Astrocyte (in vitro differentiated cells and primary cell): ENCODE measurements at regions not wholly inside any gene's neighbourhood (a gene's known extent, or its start where the extent isn't known, plus 50 kb on each side); places are given as distances from the start of the nearest gene placed in this dataset.

Experiments
- DNase-seq: peaks from one replicate; pipeline ENCODE4 v3.0.0-alpha.2; 2010; ENCODE audit warnings: low read depth
- FAIRE-seq: peaks from 2 replicates; lab custom pipeline; 2011; peaks lifted over from hg19 to GRCh38; lab: Jason Lieb, UNC
- H2AFZ ChIP-seq: 2 replicates; pipeline ENCODE4 v1.6.0; 2012; ENCODE audit warnings: low read depth, low read length, inconsistent platforms
- H3K27ac ChIP-seq: 2 replicates; pipeline ENCODE4 v1.5.1; 2011; ENCODE audit warnings: low read depth, low read length, inconsistent platforms
- H3K27me3 ChIP-seq: 2 replicates; pipeline ENCODE4 v1.6.0; 2011; ENCODE audit warnings: low read length, inconsistent platforms; ENCODE audit not compliant: insufficient read depth
- H3K36me3 ChIP-seq: 2 replicates; pipeline ENCODE4 v1.5.1; 2011; ENCODE audit warnings: low read length, inconsistent platforms; ENCODE audit not compliant: insufficient read depth
- H3K4me1 ChIP-seq: 2 replicates; pipeline ENCODE4 v1.5.1; 2011; ENCODE audit warnings: low read length, inconsistent platforms; ENCODE audit not compliant: insufficient read depth
- H3K4me2 ChIP-seq: 2 replicates; pipeline ENCODE4 v1.6.0; 2012; ENCODE audit warnings: low read length, inconsistent platforms
- H3K4me3 ChIP-seq: 2 replicates; pipeline ENCODE4 v1.5.1; 2011; ENCODE audit warnings: low read depth, mild to moderate bottlenecking, low read length, inconsistent platforms; ENCODE audit not compliant: insufficient read depth
- H3K79me2 ChIP-seq: 2 replicates; pipeline ENCODE4 v1.6.0; 2012; ENCODE audit warnings: mild to moderate bottlenecking, low read length, inconsistent platforms; ENCODE audit not compliant: insufficient read depth
- H3K9ac ChIP-seq: 2 replicates; pipeline ENCODE4 v1.6.0; 2012; ENCODE audit warnings: mild to moderate bottlenecking, low read length, inconsistent platforms
- H3K9me3 ChIP-seq: 2 replicates; pipeline ENCODE4 v1.5.1; 2012; ENCODE audit warnings: low read depth, mild to moderate bottlenecking, low read length, inconsistent platforms; ENCODE audit not compliant: insufficient read depth
- H4K20me1 ChIP-seq: 2 replicates; pipeline ENCODE4 v1.6.0; 2012; ENCODE audit warnings: low read length, inconsistent platforms; ENCODE audit not compliant: insufficient read depth
- H3K27ac Mint-ChIP-seq: one replicate; pipeline ENCODE4 v1.8.0; 2021; ENCODE audit warnings: mild to moderate bottlenecking, mixed read lengths; ENCODE audit not compliant: unreplicated experiment
- H3K27me3 Mint-ChIP-seq: one replicate; pipeline ENCODE4 v1.8.0; 2021; ENCODE audit warnings: low read depth, mixed read lengths; ENCODE audit not compliant: unreplicated experiment
- H3K36me3 Mint-ChIP-seq: one replicate; pipeline ENCODE4 v1.8.0; 2021; ENCODE audit warnings: low read depth, mixed read lengths; ENCODE audit not compliant: unreplicated experiment
- H3K4me1 Mint-ChIP-seq: one replicate; pipeline ENCODE4 v1.8.0; 2021; ENCODE audit warnings: low read depth, mixed read lengths; ENCODE audit not compliant: unreplicated experiment
- H3K4me3 Mint-ChIP-seq: one replicate; pipeline ENCODE4 v1.8.0; 2021; ENCODE audit warnings: mild to moderate bottlenecking, moderate library complexity, mixed read lengths; ENCODE audit not compliant: unreplicated experiment
- H3K9me3 Mint-ChIP-seq: one replicate; pipeline ENCODE4 v1.8.0; 2021; ENCODE audit warnings: mild to moderate bottlenecking, mixed read lengths; ENCODE audit not compliant: unreplicated experiment
- EZH2 ChIP-seq: IDR thresholded peaks from 2 replicates; pipeline ENCODE4 v1.6.1; 2012; ENCODE audit warnings: mild to moderate bottlenecking, low read length, inconsistent platforms; ENCODE audit not compliant: insufficient read depth
- TF ChIP-seq, protein P1 (sequence below): IDR thresholded peaks from 2 replicates; pipeline ENCODE4 v1.5.1; 2011; ENCODE audit warnings: low read depth, mild to moderate bottlenecking, inconsistent platforms, low read length, moderate library complexity; ENCODE audit not compliant: insufficient read depth

DNA sequence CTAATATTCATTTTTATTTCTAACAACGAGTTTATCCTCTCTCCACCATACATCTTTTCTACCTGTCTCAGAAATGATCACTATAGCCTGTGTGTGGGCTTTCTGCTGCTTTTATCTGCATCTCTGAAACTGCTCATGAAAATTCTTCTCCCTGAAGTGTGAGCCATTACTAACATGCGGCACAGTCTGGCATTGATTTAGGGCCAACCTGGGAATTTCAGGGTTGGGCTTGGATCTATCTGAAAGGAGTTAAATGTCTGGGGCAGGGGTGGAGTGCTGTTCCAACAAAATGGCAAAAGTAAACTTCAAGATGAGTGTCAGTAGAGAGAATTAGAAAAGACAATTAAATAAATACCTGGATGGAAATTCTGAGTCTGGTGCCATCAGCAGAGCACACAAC lies 198.2 kb upstream of the OSR1 start:
- H4K20me1 ChIP-seq, result no peaks in the 10 kb centered on the region
- H3K4me3 ChIP-seq, result no peak overlapping the region
- H3K27ac ChIP-seq, result no peak overlapping the region
- H3K9ac ChIP-seq, result no peak overlapping the region
- DNase-seq (no peak), FAIRE-seq (no peak)
- H3K79me2 ChIP-seq, result no peaks in the 10 kb centered on the region
- H3K4me1 ChIP-seq, result no peaks in the 10 kb centered on the region
- H3K4me2 ChIP-seq, result no peak overlapping the region
- H2AFZ ChIP-seq, result no peak overlapping the region
- H3K36me3 Mint-ChIP-seq, result no peaks in the 10 kb centered on the region
- no peaks in the 10 kb centered on the region for H3K9me3 ChIP-seq
- H3K36me3 ChIP-seq, result no peaks in the 10 kb centered on the region
- peaks cover 11% of the 10 kb centered on the region for H3K27me3 Mint-ChIP-seq
- TF ChIP-seq EZH2, result no peak
- TF ChIP-seq, protein P1, sequence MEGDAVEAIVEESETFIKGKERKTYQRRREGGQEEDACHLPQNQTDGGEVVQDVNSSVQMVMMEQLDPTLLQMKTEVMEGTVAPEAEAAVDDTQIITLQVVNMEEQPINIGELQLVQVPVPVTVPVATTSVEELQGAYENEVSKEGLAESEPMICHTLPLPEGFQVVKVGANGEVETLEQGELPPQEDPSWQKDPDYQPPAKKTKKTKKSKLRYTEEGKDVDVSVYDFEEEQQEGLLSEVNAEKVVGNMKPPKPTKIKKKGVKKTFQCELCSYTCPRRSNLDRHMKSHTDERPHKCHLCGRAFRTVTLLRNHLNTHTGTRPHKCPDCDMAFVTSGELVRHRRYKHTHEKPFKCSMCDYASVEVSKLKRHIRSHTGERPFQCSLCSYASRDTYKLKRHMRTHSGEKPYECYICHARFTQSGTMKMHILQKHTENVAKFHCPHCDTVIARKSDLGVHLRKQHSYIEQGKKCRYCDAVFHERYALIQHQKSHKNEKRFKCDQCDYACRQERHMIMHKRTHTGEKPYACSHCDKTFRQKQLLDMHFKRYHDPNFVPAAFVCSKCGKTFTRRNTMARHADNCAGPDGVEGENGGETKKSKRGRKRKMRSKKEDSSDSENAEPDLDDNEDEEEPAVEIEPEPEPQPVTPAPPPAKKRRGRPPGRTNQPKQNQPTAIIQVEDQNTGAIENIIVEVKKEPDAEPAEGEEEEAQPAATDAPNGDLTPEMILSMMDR, result no peak
- H3K4me1 Mint-ChIP-seq, result peaks cover 4% of the 10 kb centered on the region
- no peak overlapping the region for H3K27ac Mint-ChIP-seq
- H3K27me3 ChIP-seq, result peaks cover 5% of the 10 kb centered on the region
- H3K4me3 Mint-ChIP-seq, result no peak overlapping the region
- H3K9me3 Mint-ChIP-seq, result no peaks in the 10 kb centered on the region

DNA sequence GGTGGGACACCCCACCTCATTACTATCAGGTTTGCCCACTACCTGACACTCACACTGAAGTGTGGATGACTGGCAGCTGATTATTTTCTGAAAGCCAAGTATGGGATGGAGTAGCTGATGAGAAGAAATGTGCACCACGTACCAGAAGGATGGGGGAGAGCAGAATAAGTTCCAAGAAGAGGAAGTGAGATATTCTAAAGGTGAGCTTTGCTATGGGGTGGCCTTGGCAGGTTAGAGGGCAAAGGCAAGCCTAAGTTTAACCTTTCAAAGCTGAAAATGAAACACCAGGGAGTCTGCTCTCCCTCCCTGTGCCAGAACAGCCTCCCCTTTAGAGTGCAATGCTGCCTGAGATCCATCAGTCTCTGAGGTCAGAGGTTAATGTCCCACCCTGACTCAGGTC lies 196.1 kb upstream of the OSR1 start:
- no peak for FAIRE-seq
- H3K27ac Mint-ChIP-seq, result no peak overlapping the region
- no peak overlapping the region for H3K27ac ChIP-seq
- H2AFZ ChIP-seq, result no peak overlapping the region
- peaks cover 21% of the 10 kb centered on the region for H3K27me3 Mint-ChIP-seq
- no peaks in the 10 kb centered on the region for H3K9me3 ChIP-seq
- TF ChIP-seq EZH2, result no peak
- TF ChIP-seq, protein P1, result no peak
- peaks cover under 1% of the 10 kb centered on the region for H3K9me3 Mint-ChIP-seq
- H3K27me3 ChIP-seq, result peaks cover 5% of the 10 kb centered on the region
- H3K4me1 ChIP-seq, result no peaks in the 10 kb centered on the region
- DNase-seq, result no peak
- no peaks in the 10 kb centered on the region for H3K36me3 Mint-ChIP-seq
- H3K9ac ChIP-seq, result no peak overlapping the region
- H4K20me1 ChIP-seq, result no peaks in the 10 kb centered on the region
- no peak overlapping the region for H3K4me3 ChIP-seq
- peaks cover under 1% of the 10 kb centered on the region for H3K4me1 Mint-ChIP-seq
- no peaks in the 10 kb centered on the region for H3K36me3 ChIP-seq
- H3K79me2 ChIP-seq, result no peaks in the 10 kb centered on the region
- no peak overlapping the region for H3K4me3 Mint-ChIP-seq
- no peak overlapping the region for H3K4me2 ChIP-seq

DNA sequence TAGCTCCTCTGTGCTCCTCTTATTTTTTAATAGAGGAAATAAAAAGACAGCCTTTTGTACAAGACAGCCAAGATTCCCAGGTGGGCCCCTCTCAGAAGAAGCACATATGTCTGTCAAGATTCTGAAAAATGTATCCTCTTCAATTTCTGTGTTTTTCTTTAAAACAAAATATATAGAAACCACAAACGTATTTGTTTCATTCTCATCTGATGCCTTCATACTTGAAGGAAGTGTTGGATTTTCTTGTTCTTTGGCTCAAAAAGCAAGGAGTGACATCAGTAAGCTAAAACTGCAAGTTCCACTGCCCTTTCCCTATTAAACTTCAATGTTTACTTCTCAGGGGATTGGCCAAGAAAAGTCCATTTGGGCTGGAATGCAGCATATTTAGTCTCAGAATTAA lies 193.8 kb upstream of the OSR1 start:
- Histone ChIP-seq H3K9ac (no peak overlapping the region), H3K36me3 (no peaks in the 10 kb centered on the region), H3K4me1 (no peaks in the 10 kb centered on the region), H3K4me3 (no peak overlapping the region), H2AFZ (no peak overlapping the region), H3K79me2 (no peaks in the 10 kb centered on the region), H3K27ac (no peak overlapping the region), H4K20me1 (no peaks in the 10 kb centered on the region), H3K4me2 (no peak overlapping the region), H3K27me3 (peaks cover 5% of the 10 kb centered on the region), H3K9me3 (no peaks in the 10 kb centered on the region)
- Mint-ChIP-seq H3K27me3 (peaks cover 25% of the 10 kb centered on the region), H3K4me1 (no peaks in the 10 kb centered on the region), H3K4me3 (no peak overlapping the region), H3K27ac (no peak overlapping the region), H3K36me3 (peaks cover 2% of the 10 kb centered on the region), H3K9me3 (peaks cover 3% of the 10 kb centered on the region)
- TF ChIP-seq EZH2, result no peak
- TF ChIP-seq, protein P1, result no peak
- DNase-seq (no peak), FAIRE-seq (no peak)
